Mucosa of descending colon (tissue), 3 donors: ENCODE measurements at regions not wholly inside any gene's neighbourhood (a gene's known extent, or its start where the extent isn't known, plus 50 kb on each side); places are given as distances from the start of the nearest gene placed in this dataset.

Experiments
- ATAC-seq: fragments of 200-7000 bp; cut with Tn5 transposase; one replicate; pipeline ENCODE4 v1.9.1; 2020; ENCODE audit warnings: mild to moderate bottlenecking, moderate library complexity
- DNase-seq, 3 donors: peaks; one replicate each; pipeline ENCODE4 v3.0.0-alpha.2; 2020
- H3K36me3 ChIP-seq: fragments of 200-600 bp; one replicate; pipeline ENCODE4 v1.8.0; 2021; ENCODE audit warnings: low read depth, mild to moderate bottlenecking
- H3K4me1 ChIP-seq: fragments of 200-600 bp; one replicate; pipeline ENCODE4 v1.8.0; 2021; ENCODE audit warnings: low read depth, mild to moderate bottlenecking
- H3K4me3 ChIP-seq: fragments of 200-600 bp; one replicate; pipeline ENCODE4 v1.8.0; 2021; ENCODE audit warnings: mild to moderate bottlenecking
- H3K9me3 ChIP-seq: fragments of 200-600 bp; one replicate; pipeline ENCODE4 v1.8.0; 2021; ENCODE audit warnings: mild to moderate bottlenecking
- intact Hi-C, 2 donors: fragments of 100-400 bp; cut with DNase I in 1 of 2; cut with micrococcal nuclease in 1 of 2; formaldehyde crosslinking; loops; one replicate each; pipeline versions ENCODE4 v1.11.0 to v1.11.1; 2022; cut with DNase I, micrococcal nuclease
- TF ChIP-seq, protein P1 (sequence below): fragments of 200-600 bp; IDR thresholded peaks from one replicate; pipeline ENCODE4 v1.8.0; 2022; ENCODE audit warnings: antibody characterized with exemption, mild to moderate bottlenecking
- donor health status: DM: no; HTN: no; CAD: no; lungs with moderate emphysema.
- donor health status: DM: no; HTN: no; CAD: no.
- donor health status: DM: no; HTN: yes; CAD: no.

DNA sequence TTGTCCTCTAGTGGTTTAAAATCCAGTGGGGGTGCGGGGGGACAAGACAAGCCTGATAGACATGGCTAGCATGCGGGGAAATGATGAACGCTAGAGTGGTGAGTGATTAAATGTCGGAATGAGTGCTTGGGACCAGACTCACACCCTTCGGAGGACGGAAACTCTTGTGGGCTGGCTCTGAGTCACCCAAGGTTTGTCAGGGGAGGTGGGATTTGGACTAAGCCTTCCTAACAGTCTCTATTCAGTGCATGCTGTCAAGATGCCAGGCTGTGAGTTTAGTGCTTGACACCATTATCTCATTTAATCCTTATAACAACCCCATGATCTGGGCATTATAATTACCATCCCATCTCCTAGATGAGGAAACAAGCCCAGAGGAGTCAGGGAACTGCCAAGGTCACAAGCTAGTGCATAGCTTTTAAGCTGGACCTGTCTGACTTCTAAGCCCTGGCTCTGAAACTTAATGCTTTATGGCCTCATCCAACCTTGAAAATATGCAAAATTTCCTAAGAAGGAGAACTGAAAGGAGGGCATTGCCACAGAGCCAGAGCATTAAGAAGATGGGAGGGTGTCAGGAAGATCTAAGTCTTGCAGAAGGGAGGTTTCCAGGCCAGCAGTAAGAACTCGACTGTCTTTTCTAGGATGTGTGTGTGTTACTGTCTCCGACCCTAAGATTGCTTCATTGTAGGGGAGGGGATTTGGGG, 168.7 kb upstream of the LRFN2 start:
- DNase-seq = no peak
- no peaks in the 10 kb centered on the region for H3K4me1 ChIP-seq
- intact Hi-C loops = no loop called here
- no peaks in the 10 kb centered on the region for H3K36me3 ChIP-seq
- TF ChIP-seq, protein P1, sequence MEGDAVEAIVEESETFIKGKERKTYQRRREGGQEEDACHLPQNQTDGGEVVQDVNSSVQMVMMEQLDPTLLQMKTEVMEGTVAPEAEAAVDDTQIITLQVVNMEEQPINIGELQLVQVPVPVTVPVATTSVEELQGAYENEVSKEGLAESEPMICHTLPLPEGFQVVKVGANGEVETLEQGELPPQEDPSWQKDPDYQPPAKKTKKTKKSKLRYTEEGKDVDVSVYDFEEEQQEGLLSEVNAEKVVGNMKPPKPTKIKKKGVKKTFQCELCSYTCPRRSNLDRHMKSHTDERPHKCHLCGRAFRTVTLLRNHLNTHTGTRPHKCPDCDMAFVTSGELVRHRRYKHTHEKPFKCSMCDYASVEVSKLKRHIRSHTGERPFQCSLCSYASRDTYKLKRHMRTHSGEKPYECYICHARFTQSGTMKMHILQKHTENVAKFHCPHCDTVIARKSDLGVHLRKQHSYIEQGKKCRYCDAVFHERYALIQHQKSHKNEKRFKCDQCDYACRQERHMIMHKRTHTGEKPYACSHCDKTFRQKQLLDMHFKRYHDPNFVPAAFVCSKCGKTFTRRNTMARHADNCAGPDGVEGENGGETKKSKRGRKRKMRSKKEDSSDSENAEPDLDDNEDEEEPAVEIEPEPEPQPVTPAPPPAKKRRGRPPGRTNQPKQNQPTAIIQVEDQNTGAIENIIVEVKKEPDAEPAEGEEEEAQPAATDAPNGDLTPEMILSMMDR = no peak
- H3K4me3 ChIP-seq = no peak overlapping the region
- ATAC-seq = no peak
- H3K9me3 ChIP-seq = no peaks in the 10 kb centered on the region

DNA sequence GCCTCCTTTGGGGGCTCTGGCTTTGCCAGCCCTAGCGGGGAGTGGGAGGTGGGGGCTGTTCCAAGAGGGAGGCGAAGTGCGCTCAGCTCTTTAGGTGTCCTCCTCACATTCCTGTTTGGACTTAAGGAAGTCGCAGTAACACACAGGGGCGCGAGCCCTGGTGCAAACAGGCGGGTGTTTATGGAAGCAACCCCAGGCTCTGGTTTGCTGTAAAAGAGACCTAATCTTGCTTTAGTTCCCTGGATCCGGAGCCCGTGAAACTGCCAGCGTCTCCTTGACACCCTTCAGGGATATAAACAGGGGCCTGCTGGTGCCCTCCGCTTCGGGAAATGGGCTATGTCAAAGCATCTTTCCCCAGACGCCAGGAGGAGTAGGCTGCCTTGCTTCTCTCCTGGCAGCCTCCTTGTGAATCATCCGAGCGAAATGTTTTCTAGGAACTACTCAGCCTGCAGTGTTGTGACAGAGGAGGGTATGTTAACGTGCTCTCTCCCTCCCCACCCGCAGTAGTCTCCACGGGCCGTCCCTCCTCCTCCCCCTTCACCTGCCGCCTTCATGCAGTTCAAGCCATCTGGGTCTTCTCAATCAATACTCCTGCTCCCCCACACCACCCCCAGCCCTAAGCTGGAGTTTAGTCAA, 168.0 kb upstream of the LRFN2 start:
- no peaks in the 10 kb centered on the region for H3K4me1 ChIP-seq
- TF ChIP-seq, protein P1 = no peak
- no peaks in the 10 kb centered on the region for H3K9me3 ChIP-seq
- ATAC-seq (no peak), DNase-seq (no peak)
- no peaks in the 10 kb centered on the region for H3K36me3 ChIP-seq
- H3K4me3 ChIP-seq = no peak overlapping the region
- intact Hi-C loops = no loop called here

DNA sequence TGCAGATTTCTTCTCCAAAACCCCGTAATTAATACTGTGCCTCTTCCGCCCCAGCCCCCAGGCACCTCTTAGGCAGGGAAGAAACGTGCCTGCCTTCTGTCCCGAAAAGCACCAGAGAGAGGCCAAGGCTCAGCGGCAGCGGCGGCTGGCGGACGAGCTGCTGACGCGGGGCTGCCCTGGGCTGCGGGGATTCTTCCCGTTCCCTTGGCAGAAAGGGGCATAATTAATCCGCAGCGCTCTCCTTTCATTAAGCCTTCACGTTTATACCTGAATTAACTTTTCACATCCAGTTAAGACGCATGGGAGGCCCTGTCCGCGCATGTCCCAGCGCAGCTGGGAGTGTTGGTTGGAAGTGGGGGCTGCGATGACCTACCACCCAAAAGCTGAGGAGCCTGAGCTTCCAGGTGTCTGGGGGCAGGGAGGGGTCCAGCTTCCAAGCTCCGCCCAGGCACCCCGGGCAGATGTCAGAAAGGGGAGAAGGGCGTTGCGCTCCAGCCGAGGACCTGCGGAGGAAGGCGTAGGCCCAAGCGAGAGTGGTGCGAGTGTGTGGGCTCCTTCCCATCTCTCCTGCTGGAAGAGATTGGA, 167.4 kb upstream of the LRFN2 start:
- intact Hi-C loops = no loop called here
- DNase-seq = no peak
- Histone ChIP-seq H3K9me3 (no peaks in the 10 kb centered on the region), H3K4me1 (no peaks in the 10 kb centered on the region), H3K36me3 (no peaks in the 10 kb centered on the region), H3K4me3 (no peak overlapping the region)
- TF ChIP-seq, protein P1 = no peak
- ATAC-seq = no peak

DNA sequence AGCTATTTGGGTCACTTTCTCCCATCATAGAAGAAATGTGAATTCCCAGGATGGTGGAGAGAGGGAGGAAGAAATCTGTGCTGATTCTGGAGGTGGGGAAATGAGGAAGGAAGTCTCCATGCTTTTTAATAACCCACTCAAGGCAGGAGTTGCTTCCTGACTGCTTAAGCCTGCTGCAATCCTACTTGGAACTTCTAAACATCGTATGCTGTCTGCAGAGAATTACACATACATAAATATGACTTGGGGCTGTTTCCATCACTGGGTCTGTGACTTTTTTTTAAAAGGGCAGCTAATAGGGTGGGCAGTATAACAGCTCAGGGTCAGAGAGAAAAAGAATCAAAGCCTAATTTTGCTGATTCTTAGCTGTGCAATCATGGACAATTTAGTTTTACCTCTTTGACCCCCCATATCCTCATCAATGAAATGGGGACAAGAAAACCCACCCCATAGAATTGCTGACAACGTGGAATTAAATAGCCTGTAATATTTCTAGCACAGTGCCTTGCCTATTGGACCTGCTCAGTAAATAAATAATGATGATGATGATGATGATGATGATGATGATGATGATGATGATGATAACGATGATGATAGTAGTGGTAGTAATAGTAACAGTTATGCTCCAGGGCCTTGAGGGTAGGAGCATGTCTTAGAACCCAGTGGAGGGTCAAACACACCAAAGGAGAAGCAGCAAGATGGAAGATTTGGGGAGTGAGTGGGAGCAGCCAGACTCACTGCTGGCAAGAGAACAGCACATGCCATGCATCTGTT, 166.7 kb upstream of the LRFN2 start:
- ATAC-seq (no peak), DNase-seq (no peak)
- Histone ChIP-seq H3K36me3 (no peaks in the 10 kb centered on the region), H3K4me1 (no peaks in the 10 kb centered on the region), H3K9me3 (no peaks in the 10 kb centered on the region), H3K4me3 (no peak overlapping the region)
- intact Hi-C loops = no loop called here
- TF ChIP-seq, protein P1 = no peak

DNA sequence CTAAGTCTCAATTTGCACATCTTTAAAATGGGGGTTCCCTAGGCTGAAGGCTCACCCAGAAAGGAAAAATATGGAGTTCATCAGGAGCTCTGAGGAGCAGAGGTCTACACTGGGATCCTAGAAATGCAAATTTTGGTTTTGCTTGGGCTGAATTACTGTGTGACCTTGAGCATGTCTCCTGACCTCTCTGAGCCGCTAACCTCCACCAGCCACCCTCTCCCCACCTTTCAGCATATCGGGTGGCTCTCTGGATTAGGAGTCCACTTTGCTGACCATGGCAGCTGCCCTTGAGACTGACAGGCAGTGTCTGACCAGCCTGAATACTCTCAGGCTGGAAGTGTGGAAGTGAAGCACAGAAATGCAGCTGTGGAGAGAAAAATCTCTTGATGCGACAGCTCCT, 165.9 kb upstream of the LRFN2 start:
- no peak for ATAC-seq
- TF ChIP-seq, protein P1 = no peak
- intact Hi-C loops = no loop called here

More for the DNA sequence above, 165.9 kb upstream of the LRFN2 start:
- Histone ChIP-seq H3K4me3 (no peak overlapping the region), H3K4me1 (no peaks in the 10 kb centered on the region), H3K9me3 (no peaks in the 10 kb centered on the region), H3K36me3 (no peaks in the 10 kb centered on the region)
- DNase-seq = no peak
